WTC11 (cell line): ENCODE measurements at regions not wholly inside any gene's neighbourhood (a gene's known extent, or its start where the extent isn't known, plus 50 kb on each side); places are given as distances from the start of the nearest gene placed in this dataset.

Experiments
- ZNF416 ChIP-seq: fragments of 250-450 bp; sonication (Bioruptor Pico); IDR thresholded peaks from 2 replicates; pipeline ENCODE4 v1.9.0; 2021; ENCODE audit warnings: mild to moderate bottlenecking, inconsistent platforms
- TF ChIP-seq, protein P1 (sequence below): fragments of 200-600 bp; IDR thresholded peaks from 2 replicates; pipeline ENCODE4 v1.8.0; 2022; ENCODE audit warnings: antibody characterized with exemption

DNA sequence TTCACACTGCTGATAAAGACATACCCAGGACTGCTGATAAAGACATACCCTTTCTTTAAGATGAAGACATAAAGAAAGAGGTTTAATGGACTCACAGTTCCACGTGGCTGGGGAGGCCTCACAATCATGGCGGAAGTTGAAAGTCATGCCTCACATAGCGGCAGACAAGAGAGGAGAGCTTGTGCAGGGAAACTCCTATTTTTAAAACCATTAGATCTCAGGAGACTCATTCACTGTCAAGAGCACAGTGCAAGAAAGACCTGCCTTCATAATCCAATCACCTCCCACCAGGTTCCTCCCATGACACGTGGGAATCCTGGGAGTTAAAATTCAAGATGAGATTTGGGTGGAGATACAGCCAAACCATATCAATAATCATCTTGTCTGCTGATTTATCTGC, 278.1 kb downstream of the SLC6A15 start:
- TF ChIP-seq, protein P1, sequence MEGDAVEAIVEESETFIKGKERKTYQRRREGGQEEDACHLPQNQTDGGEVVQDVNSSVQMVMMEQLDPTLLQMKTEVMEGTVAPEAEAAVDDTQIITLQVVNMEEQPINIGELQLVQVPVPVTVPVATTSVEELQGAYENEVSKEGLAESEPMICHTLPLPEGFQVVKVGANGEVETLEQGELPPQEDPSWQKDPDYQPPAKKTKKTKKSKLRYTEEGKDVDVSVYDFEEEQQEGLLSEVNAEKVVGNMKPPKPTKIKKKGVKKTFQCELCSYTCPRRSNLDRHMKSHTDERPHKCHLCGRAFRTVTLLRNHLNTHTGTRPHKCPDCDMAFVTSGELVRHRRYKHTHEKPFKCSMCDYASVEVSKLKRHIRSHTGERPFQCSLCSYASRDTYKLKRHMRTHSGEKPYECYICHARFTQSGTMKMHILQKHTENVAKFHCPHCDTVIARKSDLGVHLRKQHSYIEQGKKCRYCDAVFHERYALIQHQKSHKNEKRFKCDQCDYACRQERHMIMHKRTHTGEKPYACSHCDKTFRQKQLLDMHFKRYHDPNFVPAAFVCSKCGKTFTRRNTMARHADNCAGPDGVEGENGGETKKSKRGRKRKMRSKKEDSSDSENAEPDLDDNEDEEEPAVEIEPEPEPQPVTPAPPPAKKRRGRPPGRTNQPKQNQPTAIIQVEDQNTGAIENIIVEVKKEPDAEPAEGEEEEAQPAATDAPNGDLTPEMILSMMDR, result no peak
- TF ChIP-seq ZNF416 (CRISPR knock-in tag), result no peak
